ENCODE measurements at regions not wholly inside any gene's neighbourhood (a gene's known extent, or its start where the extent isn't known, plus 50 kb on each side); places are given as distances from the start of the nearest gene placed in this dataset.

DNA sequence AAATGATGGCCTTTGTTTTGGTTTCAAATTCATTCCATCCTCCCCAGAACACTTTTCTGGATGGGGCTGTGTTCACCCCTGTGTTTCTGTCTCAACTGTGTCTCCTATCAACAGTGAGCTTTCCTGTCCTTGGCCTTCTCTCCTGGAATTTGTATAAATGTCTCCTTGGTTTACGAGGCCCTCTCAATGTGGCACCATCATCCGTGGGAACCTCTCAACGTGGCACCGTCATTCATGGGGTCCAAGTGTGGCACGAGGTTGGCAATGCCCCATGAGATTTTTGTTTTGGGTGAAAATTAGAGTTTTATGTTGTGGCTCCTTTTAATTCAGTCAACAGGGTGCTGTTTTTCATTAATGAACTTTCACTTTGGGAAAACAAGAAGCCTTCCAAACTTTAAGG is 280.7 kb upstream of the SALL3 start:
- DNase-seq: no peak

DNA sequence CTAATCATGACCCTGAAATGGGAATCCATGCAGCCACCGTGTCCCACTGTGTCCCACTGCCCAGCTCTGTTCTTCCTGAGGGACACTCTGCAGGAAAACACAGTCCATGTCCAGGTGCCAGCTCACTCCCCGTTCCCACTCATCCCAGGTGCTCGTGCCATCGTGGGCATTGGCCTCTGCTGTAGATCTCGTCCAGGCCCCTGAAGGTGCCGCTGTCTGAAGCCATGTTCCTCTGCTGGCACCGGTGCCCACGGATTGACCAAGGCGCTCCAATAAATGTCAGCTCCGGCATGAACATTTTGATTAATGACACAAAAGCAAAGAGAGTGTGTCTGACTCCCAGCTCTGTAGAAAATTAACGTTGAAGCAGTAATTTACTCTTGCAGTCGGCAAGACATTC is 280.1 kb upstream of the SALL3 start:
- DNase-seq: no peak

DNA sequence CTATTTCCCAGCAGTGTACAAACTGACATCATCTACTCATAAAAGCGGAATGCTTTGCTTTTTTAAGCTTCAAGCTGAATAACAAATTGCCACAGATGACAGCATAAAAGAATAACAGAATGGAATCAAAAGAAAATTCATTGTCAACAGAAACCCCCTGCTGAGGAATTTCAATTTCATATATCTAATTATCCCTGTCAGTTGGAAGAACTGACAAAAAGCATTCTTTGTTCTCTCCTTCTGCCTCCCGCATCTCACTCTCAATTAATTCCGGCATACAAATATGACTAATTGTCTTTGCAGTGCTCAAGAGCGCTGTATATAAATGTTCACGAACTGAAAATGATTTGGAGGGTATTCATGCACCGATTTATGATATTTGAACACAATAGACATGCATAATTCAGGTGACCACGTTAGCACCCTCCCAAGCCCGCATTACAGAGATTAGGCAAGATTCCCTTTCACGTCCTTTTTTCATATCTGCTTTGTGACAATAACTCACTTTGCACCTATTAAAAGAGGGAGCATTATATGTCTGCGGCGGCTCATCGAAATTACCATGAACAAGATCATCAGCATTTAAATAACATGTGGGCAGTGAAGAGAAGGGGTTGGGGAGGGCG is 277.7 kb upstream of the SALL3 start:
- no peak for DNase-seq

DNA sequence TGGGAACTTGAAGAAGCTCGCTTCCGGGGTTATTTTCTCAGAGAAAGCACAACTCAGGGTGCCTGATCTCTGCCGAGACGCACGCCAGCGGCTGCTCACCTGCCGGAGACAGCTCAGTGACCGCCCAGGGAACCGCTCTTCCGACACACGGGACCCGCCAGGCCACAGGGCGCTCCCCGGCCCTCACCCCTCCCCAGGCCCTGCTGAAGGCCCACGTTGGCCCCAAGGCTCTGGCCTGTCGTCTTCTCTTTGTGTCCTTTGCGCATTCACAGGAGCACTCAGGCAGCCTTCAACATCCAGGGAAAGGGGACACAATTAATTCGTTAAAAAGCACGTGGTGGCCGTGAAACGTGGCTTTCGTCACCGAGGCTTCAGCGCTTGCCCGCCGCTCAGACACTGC is 276.3 kb upstream of the SALL3 start:
- no peak for DNase-seq

DNA sequence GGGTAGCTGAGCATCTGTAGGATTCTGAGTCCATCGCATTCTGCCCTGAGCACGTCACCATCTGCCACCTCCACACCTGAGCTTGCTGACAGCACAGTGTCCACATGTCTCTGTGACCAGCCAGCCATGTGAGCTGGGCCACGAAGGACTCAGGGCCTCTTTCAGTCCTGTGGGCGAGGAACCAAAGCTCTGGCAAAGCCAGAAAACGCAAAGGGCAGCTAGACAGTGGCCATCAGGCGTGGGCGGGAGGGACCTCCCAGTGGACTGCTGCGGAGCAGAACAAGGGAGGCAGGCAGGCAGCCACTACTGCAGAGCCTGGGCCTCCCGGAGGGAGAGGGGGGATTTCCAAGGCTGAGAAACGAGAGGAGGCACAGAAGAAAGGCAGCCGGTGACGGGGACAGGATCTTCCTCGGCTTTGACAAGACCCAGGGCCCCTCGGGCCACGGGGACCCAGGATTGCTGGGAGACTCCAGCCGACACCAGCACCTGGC is 274.6 kb upstream of the SALL3 start:
- no peak for DNase-seq

DNA sequence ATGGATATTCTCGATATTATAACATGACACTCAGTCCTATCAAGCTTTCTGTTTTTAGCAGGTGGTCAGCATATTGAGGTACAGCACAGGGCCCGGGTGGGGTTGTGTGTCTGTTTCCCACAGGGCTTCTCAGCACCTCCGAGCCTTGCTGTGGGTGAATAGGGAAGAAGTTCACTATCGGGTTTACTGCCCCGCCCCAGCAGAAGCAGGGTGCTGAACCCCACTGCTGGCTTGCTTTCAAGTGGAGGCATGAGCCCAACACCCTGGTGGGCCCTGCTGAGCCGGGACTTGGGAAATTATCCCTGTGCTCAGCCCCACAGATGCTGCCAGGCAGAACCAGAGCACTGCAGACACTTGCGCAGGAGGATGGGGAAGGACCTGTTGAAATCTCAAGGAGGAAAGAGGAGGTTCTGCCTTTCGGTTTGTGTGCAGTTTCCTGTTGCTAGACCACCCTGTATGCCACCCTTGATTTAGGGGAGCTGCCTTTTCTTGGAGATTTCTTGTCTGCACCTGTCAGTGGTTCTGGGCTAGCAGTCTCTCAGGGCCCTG is 270.3 kb upstream of the SALL3 start:
- DNase-seq: no peak

DNA sequence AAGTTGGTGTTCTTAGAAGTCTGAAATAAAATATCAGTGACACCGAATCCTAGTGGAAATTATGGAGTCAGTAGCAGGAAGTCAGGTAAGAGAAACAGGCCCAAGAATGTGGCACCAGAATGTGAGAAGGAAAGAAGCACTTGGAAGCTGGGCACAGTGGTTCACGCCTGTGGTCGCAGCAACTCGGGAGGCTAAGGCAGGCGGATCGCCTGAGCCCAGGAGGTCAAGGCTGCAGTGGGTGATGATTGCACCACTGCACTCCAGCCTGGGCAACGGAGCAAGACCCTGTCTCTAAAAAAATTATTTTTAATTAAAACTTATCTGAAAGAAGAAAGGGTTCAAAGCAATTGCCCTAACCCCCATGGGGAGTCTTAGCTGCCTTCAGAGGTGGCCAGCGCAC is 268.3 kb upstream of the SALL3 start:
- DNase-seq: no peak

DNA sequence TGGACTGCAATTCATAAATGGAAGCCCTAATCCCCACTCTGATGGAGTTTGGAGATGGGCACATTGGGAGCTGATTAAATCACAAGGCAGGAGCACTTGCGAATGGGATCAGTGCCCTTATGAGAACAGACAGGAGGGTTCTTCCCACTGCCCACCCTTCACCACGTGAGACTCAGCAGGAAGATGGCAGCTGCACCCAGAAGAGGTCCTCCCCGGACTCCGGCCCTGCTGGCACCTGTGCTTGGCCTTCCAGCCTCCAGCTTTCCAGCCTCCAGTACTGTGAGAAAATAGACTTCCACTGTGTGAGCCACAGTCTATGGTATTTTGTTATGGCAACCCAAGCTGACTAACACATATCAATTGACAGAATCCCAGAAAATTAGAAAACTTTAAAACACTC is 267.6 kb upstream of the SALL3 start:
- no peak for DNase-seq

DNA sequence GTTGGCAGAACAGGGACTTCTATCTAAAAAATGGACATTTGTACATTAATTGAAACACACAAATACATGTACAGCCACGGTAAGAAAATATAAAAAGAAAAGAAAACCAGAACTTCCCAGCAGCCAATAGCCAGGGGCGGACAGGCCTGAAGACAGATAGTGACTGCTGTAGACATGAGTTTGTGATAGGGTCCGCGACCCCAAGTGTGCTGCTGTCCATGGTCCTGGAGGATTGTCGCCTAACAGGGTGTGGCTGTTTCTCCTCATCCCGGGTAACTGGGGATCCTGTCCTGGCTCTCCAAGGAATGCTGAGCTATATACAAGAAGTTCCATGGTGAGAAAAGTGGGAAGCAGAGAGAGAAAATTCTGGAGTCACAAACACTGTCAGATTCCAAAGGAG is 266.5 kb upstream of the SALL3 start:
- DNase-seq: no peak

DNA sequence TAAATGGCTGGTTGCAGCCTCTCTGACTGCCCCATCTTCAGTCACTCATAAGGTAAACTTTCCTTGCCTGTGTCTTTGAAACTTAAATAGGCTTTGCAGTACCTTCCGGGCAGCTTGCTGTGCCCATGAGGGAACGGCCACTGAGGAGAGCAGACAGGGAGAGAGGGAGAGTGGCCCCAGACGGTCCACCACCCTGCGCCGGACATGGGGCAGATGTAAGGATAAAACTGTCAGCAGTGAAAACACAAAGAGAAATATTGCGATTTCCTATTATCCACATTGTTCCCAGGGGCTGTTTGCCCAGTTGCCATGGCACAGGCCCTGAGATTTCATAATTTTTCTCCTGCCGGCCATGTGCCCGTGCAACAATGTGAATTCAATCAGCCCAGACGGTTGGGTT is 265.9 kb upstream of the SALL3 start:
- no peak for DNase-seq

DNA sequence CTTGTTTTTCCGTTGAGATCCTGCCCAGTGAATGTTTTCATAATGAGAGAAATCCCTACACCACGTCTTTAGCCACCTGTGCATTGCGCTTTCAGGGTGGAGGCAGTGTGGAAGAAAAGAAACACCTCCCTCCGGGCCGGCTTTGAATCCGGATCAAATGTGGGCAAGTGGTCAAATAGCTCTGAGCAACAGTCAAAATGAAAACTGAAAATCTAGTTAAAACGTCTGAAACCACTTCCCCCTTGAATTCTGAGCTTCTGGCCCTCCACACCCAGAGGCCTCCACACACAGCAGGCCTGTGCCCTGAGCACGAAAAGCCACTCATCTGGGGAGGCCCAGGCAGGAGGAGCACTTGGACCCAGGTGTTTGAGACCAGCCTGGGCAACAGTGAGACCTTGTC is 263.6 kb upstream of the SALL3 start:
- no peak for DNase-seq

DNA sequence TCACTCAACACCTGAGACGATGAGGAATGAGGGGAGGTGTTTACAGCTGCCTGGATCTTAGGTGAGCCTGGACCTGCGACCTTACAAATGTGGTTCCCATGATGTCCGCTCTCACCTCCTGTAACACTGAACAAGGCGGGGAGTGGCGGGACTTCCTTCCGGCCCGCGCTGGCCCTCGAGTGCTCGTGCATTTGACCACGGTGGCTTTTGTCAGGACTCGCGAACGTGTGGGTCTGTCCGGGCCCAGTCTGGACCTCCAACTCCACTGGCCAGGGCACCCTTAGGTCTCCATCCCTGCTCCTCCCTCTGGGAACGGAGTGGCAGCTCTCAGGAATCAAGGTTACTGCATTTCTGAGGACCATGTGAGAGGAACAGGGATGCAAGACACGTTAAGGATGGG is 263.0 kb upstream of the SALL3 start:
- no peak for DNase-seq

DNA sequence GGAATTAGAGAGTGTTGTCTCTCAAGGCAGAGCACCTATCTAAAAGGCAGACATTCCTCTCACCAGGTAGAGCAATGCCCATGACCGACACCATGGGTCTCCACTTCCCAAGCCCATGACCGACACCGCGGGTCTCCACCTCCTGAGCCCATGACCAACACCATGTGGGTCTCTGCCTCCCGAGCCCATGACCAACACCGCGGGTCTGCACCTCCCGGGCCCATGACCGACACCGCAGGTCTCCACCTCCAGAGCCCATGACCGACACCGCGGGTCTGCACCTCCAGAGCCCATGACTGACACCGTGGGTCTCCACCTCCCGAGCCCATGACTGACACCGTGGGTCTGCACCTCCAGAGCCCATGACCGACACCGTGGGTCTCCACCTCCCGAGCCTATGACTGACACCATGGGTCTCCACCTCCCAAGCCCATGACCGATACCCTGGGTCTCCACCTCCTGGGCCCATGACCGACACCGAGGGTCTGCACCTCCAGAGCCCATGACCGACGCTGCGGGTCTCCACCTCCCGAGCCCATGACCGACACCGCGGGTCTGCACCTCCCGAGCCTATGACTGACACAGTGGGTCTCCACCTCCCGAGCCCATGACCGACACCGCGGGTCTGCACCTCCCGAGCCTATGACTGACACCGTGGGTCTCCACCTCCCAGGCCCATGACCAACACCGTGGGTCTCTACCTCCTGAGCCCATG is 262.4 kb upstream of the SALL3 start:
- no peak for DNase-seq

DNA sequence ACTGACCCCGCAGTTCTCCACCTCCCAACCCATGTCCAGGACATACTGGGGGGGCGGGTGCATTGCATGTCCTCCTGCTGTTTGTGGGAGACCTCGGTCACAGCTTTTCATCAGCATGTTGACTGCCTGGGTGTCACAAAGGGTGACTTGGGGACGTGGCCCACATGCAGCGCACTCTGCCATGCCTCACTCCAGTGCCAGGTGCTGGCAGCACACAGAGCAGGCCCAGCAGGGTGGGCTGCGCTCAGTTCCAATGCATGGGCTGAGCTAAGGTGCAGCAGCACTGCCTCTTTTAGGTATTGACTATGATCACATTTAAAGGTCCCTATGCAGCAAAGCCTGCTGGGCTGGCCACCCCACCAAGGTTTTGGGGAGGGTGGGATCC is 261.9 kb upstream of the SALL3 start:
- no peak for DNase-seq

DNA sequence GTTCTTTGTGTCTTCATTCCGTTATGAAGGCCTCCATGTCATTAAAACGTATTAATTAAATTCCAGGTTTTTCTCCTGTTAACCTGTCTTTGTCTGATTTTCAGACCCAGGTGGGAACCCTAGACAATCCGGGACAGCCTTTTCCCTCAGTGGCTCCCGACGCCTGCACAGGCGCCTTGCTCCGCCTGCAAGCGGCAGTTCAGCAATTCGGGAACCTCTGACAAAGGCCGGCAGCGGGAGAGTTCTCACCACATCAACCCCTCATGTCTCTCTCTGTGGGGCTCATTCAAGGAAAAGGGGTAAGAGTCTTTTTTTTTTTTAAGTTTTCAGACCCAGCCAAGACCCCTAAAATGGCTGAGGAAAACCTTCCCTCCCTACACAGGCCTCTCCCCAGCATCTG is 259.8 kb upstream of the SALL3 start:
- no peak for DNase-seq

DNA sequence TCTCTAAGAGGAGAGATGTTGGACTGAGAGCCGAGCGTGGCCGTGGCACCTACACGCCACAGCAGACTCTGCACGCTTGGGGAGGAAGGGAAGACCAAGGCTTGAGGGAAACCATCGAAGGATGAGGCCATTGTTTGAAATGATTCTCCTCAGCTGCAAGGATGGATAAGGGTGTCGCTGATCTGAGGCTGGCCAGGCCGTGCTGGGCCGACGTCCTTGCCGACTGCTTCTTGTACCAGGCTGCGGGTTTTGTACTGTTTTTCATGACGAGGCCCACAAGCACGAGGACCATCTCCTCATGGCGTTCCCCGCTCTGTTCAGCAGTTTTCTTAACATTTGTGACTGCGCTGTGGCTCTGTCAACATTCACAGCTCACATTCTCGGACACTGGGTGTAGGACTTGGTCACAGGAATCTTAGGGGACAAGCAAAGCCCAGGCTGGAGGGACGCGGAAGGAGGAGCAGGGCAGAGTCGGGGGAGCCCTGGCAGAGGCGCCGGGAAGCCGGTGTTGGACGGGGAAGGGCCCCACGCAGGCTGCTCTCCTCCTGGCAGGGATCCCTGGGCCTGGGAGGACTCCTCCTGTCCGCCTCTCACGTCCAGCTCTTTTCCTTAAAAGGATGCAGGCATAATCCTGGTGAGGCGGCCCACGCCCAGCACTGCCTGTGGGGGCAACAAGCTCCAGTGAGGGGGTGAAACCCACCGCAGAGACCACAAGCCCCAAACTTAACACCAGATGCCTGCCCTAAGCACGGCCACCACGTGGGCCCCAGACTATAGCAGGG is 259.0 kb upstream of the SALL3 start:
- DNase-seq: no peak

DNA sequence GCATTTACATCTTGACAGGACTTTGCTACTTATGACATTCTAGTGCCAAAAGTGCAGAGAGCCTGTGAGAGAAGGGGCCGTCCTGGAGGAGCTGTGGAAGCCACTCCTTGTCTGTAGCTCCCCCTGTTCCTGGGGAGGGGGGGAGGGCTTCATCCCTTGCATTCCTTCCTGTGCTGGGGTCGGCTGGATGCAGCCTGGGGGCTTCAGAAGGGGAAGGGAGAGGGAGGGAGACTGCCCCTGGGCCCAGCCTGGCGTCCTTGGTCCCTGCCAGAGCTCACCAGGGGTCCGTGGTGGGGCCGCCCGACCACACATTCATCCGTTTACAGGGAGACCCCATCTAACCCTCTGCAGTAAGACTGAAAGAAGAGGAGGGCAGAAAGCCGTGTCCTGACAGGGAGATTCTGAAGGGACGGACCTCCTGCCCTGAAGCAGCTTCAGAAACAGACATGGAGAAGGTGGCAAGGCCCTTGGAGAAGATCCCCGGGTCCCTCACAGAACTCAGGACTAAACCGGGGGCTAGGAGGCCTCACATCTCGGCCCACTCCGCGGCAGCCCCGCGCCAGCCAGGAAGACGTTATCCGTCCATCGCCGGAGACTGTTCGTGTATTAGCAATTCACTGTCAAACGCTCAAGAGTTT is 258.3 kb upstream of the SALL3 start:
- DNase-seq: no peak

DNA sequence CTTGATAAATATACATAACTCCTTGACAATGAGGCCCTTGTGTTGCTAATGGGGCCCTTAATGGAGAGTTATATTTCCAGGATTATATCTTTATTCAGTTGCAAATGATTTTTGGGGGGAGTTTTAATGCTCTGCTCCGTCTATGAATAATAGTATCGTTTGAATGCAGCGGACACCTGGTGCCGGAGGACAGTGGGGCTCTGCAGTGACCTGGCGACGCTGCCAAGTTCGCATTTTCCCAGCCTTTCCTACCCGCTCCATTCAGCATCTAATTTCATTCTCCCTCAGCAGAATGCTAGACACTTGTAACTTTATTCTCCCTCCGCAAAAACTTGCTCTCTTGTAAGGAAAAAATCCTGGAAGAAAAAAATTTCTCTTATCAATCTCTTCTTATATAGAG is 257.6 kb upstream of the SALL3 start:
- no peak for DNase-seq

DNA sequence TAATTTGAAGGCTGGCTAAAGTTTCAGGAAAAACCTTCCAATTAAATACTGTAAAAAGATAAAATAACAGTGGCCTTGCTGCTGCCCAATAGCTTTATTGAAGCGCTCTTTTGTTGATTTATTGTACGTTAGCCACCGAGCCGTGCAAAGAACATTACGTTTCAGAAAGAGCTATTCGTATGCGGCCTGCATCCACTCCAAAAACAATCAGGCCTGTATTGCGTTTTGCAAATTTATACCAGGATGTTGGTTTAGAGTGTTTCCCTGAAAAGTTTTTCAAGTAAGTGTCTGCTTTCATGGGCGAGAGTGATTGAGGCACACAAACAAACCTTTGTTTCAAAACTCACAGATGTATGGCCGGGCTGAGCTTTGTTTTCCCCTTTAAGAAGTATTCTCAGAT is 257.2 kb upstream of the SALL3 start:
- no peak for DNase-seq

DNA sequence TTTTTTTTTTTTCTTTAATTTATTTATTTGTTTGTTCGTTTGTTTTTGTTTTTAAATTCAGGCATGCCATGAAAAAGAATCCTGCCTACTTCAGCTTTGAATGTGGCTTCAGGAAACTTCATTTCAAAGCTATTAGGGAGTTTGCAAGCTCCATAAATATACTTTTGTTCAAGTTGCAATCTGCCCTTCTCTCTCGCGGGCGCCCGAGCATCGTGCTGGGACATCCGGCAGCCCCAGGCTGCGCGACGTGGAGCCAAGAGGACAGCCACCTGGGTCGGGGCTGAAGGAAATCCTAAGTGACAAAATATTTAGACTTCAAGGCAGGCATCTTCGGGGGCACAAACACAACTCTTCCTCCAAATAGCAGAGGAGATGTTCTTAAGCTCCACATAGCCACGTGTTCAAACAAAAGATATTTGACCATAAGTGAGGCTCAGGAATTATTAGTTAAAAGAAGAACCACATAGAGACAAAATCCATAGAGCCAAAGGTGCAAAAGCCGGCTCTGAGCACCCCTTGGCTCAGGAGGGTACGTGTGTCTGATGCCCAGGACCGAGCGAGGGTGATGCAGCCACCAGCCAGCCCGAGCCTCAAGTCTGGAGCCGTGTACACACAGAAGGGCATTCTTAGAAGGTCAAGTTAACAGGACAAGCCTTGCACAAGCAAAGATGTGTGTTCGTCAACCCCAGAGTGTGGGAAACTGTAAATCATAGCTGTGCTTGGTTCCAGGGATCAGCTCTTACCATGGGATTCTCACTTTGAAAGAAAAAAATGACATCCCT is 256.5 kb upstream of the SALL3 start:
- DNase-seq: no peak

DNA sequence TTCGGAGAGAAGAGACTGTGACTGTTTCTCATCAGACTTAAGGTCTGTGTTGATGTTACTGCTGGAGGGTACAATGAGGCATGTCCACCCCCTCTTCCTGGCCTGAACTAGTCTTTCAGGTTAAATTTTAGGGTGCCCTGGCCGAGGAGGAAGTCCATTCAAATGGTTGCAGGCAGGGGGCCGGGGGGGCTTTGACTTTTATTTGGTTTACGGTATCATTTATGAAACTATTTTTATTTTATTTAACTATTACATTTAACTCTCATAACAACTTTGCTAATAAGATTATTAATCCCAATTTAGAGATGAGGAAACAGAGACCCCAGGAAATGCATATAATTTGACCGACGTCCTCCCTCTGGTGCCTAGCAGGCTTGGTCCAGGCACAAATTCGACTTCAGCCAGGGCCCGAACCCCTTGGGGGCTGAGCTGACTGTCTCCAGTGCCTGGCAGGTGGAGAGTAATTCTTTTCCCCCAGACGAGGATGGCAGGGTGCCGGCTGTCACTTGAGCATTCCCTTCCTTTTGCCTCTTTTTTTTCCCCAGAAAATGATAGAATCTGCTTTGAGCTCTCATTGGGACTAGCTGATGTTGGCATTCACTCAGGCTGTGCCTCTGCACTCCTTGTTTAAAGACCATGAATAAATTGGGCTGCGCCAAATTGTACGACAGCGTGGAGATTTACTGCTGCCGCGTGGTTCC is 255.3 kb upstream of the SALL3 start:
- no peak for DNase-seq

DNA sequence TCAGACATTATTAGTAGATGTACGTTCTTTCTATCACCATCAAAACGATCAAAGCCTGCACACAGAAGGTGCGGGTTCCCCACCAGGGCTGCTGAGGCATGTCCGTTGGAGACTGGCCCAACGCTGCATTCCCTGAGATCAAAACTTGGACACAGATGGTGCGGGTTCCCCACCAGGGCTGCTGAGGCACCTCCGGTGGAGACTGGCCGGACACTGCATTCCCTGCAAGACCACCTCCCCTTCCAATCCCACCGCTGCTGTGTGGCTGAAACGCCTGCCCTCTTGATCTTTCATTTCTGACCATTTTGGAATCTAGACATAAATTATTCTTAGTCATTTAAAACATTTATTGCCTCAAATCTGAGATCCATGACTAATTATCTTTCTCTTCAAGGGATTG is 254.2 kb upstream of the SALL3 start:
- no peak for DNase-seq

Data from stimulated activated CD4-positive, alpha-beta T cell treated with anti-CD3 and anti-CD28 coated beads, Interleukin-4, amount 100 ng/mL, for 1 hour (primary cell).